Neuronal stem cell (in vitro differentiated cells): ENCODE measurements at regions not wholly inside any gene's neighbourhood (a gene's known extent, or its start where the extent isn't known, plus 50 kb on each side); places are given as distances from the start of the nearest gene placed in this dataset.
A peak's percentile ranks its signal among the peaks of the same experiment; 100 is the strongest.

Source experiments
- DNase-seq: peaks from one replicate; pipeline ENCODE4 v3.0.0-alpha.2; 2013; ENCODE audit warnings: low spot score
- H2AFZ ChIP-seq: one replicate; pipeline ENCODE4 v1.6.1; 2013; ENCODE audit warnings: mild to moderate bottlenecking, low read length, inconsistent platforms
- H2AK5ac ChIP-seq: 2 replicates; pipeline ENCODE4 v1.6.1; 2013; ENCODE audit warnings: low read depth, mild to moderate bottlenecking, inconsistent platforms, low read length, moderate library complexity, mixed read lengths
- H2BK120ac ChIP-seq: 2 replicates; pipeline ENCODE4 v1.6.1; 2013; ENCODE audit warnings: low read depth, mild to moderate bottlenecking, inconsistent platforms, low read length, moderate library complexity, mixed read lengths
- H2BK12ac ChIP-seq: one replicate; pipeline ENCODE4 v1.6.1; 2013; ENCODE audit warnings: low read length, inconsistent platforms
- H2BK15ac ChIP-seq: 2 replicates; pipeline ENCODE4 v1.6.1; 2013; ENCODE audit warnings: mild to moderate bottlenecking, low read length, inconsistent platforms, mixed read lengths
- H2BK5ac ChIP-seq: one replicate; pipeline ENCODE4 v1.6.1; 2013; ENCODE audit warnings: inconsistent platforms, mild to moderate bottlenecking, low read length, moderate library complexity
- H3K14ac ChIP-seq: one replicate; pipeline ENCODE4 v1.6.1; 2013; ENCODE audit warnings: low read length, inconsistent platforms
- H3K18ac ChIP-seq: 2 replicates; pipeline ENCODE4 v1.6.1; 2013; ENCODE audit warnings: low read length, inconsistent platforms
- H3K23ac ChIP-seq: 2 replicates; pipeline ENCODE4 v1.6.1; 2013; ENCODE audit warnings: low read depth, mild to moderate bottlenecking, mixed read lengths, low read length, inconsistent platforms; ENCODE audit not compliant: poor library complexity
- H3K27ac ChIP-seq: replicated peaks from 3 replicates; pipeline ENCODE4 v1.5.1; 2013; ENCODE audit warnings: low read length, inconsistent platforms
- H3K27me3 ChIP-seq, 3 experiments: 2 replicates each; pipeline ENCODE4 v1.6.1; 2013; ENCODE audit warnings: low read length in 3 of 3, mild to moderate bottlenecking in 2 of 3, inconsistent platforms in 1 of 3, low read depth in 1 of 3, mixed read lengths in 1 of 3, moderate library complexity in 1 of 3; ENCODE audit not compliant: control insufficient read depth in 3 of 3, insufficient read depth in 3 of 3
- H3K36me3 ChIP-seq, 2 donors: replicated peaks in 1 of 2; 2 replicates each; pipeline ENCODE4 v1.6.1; 2013; ENCODE audit warnings: low read length in 2 of 2; ENCODE audit not compliant: control insufficient read depth in 2 of 2, insufficient read depth in 2 of 2
- H3K4ac ChIP-seq: 2 replicates; pipeline ENCODE4 v1.6.1; 2013; ENCODE audit warnings: inconsistent platforms, mild to moderate bottlenecking, low read length, moderate library complexity
- H3K4me1 ChIP-seq, 2 donors: 1 replicate in 1 of 2; 2 replicates in 1 of 2; pipeline ENCODE4 v1.6.1; 2013; ENCODE audit warnings: low read length in 2 of 2, low read depth in 1 of 2; ENCODE audit not compliant: control insufficient read depth in 2 of 2, insufficient read depth in 1 of 2
- H3K4me2 ChIP-seq: one replicate; pipeline ENCODE4 v1.6.1; 2013; ENCODE audit warnings: mild to moderate bottlenecking, low read length, inconsistent platforms; ENCODE audit not compliant: insufficient read depth, poor library complexity, severe bottlenecking
- H3K4me3 ChIP-seq, 2 donors: 2 replicates each; pipeline ENCODE4 v1.5.1; 2013; ENCODE audit warnings: low read length in 2 of 2, mild to moderate bottlenecking in 2 of 2, inconsistent platforms in 1 of 2, moderate library complexity in 1 of 2
- H3K79me1 ChIP-seq: one replicate; pipeline ENCODE4 v1.6.1; 2013; ENCODE audit warnings: low read depth, mild to moderate bottlenecking, inconsistent platforms, low read length, moderate library complexity
- H3K9ac ChIP-seq: one replicate; pipeline ENCODE4 v1.6.1; 2013; ENCODE audit warnings: mild to moderate bottlenecking, low read depth, low read length, inconsistent platforms; ENCODE audit not compliant: poor library complexity
- H3K9me3 ChIP-seq, 2 donors: replicated peaks in 1 of 2; 2 replicates each; pipeline versions ENCODE3 to v1.6.1; 2013; ENCODE audit warnings: low read length in 2 of 2, mild to moderate bottlenecking in 2 of 2, inconsistent platforms in 1 of 2, low read depth in 1 of 2, mixed read lengths in 1 of 2, moderate library complexity in 1 of 2; ENCODE audit not compliant: control insufficient read depth in 2 of 2, insufficient read depth in 1 of 2
- H4K8ac ChIP-seq: one replicate; pipeline ENCODE4 v1.6.1; 2013; ENCODE audit warnings: low read depth, mild to moderate bottlenecking, inconsistent platforms, low read length, moderate library complexity
- H4K91ac ChIP-seq: one replicate; pipeline ENCODE4 v1.6.1; 2013; ENCODE audit warnings: low read length, low read depth, mild to moderate bottlenecking, inconsistent platforms; ENCODE audit not compliant: poor library complexity
- WGBS, 2 donors: extraction: QIAGEN DNeasy Blood & Tissue Kit; methylation state at CpG; one replicate each; pipeline ENCODE4 v1.1.7; 2013; ENCODE audit warnings: missing lambda C conversion rate in 2 of 2, mixed read lengths in 1 of 2; ENCODE audit not compliant: insufficient read length in 2 of 2, insufficient replicate concordance in 1 of 2; ENCODE audit errors: extremely low coverage in 2 of 2; 5-methylcytosine and 5-hydroxymethylcytosine counted together

DNA sequence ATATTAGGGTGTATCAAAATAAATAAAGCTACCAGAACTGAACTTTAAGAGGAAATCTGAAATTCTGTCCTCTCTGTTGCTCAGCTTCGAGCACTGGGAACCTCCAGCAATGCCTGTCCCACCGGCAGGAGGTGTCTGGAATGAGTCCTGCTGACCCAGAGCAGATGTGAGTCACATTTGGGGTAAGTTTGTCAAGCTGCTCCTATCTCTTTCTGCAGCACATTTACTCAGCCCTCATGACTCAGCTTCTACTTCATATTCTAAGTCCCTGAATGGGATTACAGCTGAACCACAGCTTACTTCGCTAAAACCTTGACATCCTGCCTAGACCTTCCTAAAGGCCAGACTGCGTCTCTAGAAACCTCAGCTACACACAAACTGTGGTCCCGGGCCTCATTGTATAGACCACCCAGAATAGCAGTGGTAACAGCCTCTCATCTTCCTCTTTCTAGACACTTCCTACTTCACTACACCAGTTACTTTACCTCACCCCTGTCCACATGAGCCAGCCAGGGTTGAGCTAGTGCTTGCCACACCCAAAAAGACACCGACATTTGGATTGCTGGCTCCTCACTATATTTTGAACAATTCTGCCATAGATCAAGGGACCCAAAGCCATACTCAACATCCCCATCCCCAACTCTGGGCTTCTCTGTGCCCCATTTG lies 109.6 kb upstream of the TMCO5A start:
- no peak overlapping the region for H4K8ac ChIP-seq
- peaks cover 0 to 3% of the 10 kb centered on the region in 2 donors for H3K4me1 ChIP-seq
- no peaks in the 10 kb centered on the region for H3K79me1 ChIP-seq
- H2BK12ac ChIP-seq = no peak overlapping the region
- H3K4me2 ChIP-seq = no peak overlapping the region
- H3K36me3 ChIP-seq = no peaks in the 10 kb centered on the region
- H3K27ac ChIP-seq = no peak overlapping the region
- no peaks in the 10 kb centered on the region for H3K27me3 ChIP-seq
- H2AK5ac ChIP-seq = no peak overlapping the region
- no peak overlapping the region for H3K23ac ChIP-seq
- no peak overlapping the region for H3K18ac ChIP-seq
- H4K91ac ChIP-seq = no peak overlapping the region
- no peak overlapping the region for H3K4ac ChIP-seq
- WGBS, 2 donors = no CpG with 5 or more reads among the region's 6 CpGs
- H3K14ac ChIP-seq = no peak overlapping the region
- no peaks in the 10 kb centered on the region for H3K9me3 ChIP-seq
- no peak overlapping the region for H2BK5ac ChIP-seq
- no peak overlapping the region for H3K9ac ChIP-seq
- no peak overlapping the region for H2AFZ ChIP-seq
- no peak overlapping the region for H3K4me3 ChIP-seq
- no peak overlapping the region for H2BK15ac ChIP-seq
- no peak for DNase-seq
- H2BK120ac ChIP-seq = no peak overlapping the region

DNA sequence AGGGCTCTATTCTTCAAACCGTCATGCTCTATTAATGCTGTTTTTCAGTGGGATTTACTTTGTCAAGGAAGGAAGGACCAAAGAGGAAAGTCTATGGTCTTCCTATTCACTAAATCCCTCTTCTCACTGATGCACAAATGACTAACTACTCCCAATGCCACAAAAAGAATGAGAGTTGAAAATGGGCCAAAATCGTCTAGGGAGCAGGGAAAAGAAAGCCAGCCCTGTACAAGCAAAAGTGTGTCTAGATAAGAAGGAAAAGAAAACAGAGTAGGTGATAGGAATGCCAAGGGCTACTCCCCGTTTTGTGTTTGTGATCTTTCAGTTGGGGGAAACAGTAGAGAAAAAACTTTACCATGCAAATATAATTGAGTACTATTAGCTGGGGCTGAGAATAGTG lies 97.2 kb upstream of the TMCO5A start:
- H3K36me3 ChIP-seq = no peaks in the 10 kb centered on the region
- no peak overlapping the region for H3K4ac ChIP-seq
- H2BK120ac ChIP-seq = no peak overlapping the region
- H2AFZ ChIP-seq = peak overlapping the region; percentile 10
- WGBS, 2 donors = no CpG with 5 or more reads among the region's 3 CpGs
- no peak overlapping the region for H2BK5ac ChIP-seq
- no peak overlapping the region for H3K18ac ChIP-seq
- no peak overlapping the region for H3K14ac ChIP-seq
- peaks cover 0 to 2% of the 10 kb centered on the region in 2 donors for H3K9me3 ChIP-seq
- H3K27ac ChIP-seq = no peak overlapping the region
- H3K79me1 ChIP-seq = no peaks in the 10 kb centered on the region
- no peak overlapping the region for H3K4me2 ChIP-seq
- H3K4me3 ChIP-seq = no peak overlapping the region
- no peak overlapping the region for H4K91ac ChIP-seq
- H2BK15ac ChIP-seq = no peak overlapping the region
- H3K27me3 ChIP-seq = no peaks in the 10 kb centered on the region
- H3K9ac ChIP-seq = no peak overlapping the region
- H2BK12ac ChIP-seq = no peak overlapping the region
- no peak for DNase-seq
- no peaks in the 10 kb centered on the region for H3K4me1 ChIP-seq
- H2AK5ac ChIP-seq = no peak overlapping the region
- H4K8ac ChIP-seq = no peak overlapping the region
- no peak overlapping the region for H3K23ac ChIP-seq

DNA sequence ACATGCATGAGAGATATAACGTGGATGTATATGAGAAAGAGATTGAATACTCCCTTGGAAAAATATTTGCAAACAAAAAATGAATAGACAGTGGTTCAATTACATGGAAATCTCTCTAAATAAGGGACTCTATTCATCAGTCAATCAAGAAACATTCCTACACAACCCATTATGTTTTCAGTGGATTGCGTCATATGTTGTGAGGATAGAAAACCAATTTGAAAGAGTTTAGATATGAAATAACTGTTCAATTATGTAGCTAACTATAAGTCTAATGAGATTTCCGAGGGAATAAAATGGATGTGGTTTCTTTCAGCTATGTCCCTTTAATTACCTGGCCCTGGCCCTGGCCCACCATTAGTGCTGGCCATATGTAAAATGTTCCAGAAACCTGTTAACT lies 86.7 kb upstream of the TMCO5A start:
- H3K4me1 ChIP-seq = no peaks in the 10 kb centered on the region
- no peak overlapping the region for H2BK15ac ChIP-seq
- H3K27me3 ChIP-seq = no peaks in the 10 kb centered on the region
- H3K36me3 ChIP-seq = no peaks in the 10 kb centered on the region
- no peak overlapping the region for H3K18ac ChIP-seq
- H3K9me3 ChIP-seq = no peaks in the 10 kb centered on the region
- no peaks in the 10 kb centered on the region for H3K79me1 ChIP-seq
- no peak overlapping the region for H3K4me2 ChIP-seq
- H3K4me3 ChIP-seq = no peak overlapping the region
- H2BK5ac ChIP-seq = no peak overlapping the region
- H2BK12ac ChIP-seq = no peak overlapping the region
- no peak overlapping the region for H3K23ac ChIP-seq
- no peak overlapping the region for H3K14ac ChIP-seq
- no peak overlapping the region for H2AK5ac ChIP-seq
- no peak overlapping the region for H2BK120ac ChIP-seq
- H4K91ac ChIP-seq = no peak overlapping the region
- no CpG with 5 or more reads among the region's 3 CpGs for WGBS, 2 donors
- no peak for DNase-seq
- no peak overlapping the region for H2AFZ ChIP-seq
- no peak overlapping the region for H3K27ac ChIP-seq
- no peak overlapping the region for H3K4ac ChIP-seq
- no peak overlapping the region for H4K8ac ChIP-seq
- no peak overlapping the region for H3K9ac ChIP-seq

DNA sequence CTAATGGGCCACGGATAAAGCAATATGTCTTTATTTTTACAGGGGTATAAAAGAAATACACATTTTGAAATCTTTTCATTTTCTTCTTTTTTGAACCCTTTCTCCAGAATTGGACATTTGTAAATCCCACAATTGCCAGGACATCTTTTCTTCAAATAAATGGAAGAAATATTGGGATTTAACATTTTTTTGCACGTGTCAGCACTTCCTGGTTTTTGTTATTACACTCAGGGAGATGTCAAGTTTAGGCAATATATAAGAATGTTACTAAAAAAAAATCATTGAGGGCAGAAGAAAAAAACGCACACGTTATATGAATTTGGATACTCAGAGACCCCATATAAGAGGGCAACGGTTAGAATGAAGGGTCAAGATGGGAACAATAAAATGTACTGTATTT lies 78.3 kb upstream of the TMCO5A start:
- no peak overlapping the region for H3K4me2 ChIP-seq
- H3K4me3 ChIP-seq = no peak overlapping the region
- H3K14ac ChIP-seq = no peak overlapping the region
- no peak overlapping the region for H2AFZ ChIP-seq
- no peak overlapping the region for H2AK5ac ChIP-seq
- H3K36me3 ChIP-seq = no peaks in the 10 kb centered on the region
- H3K18ac ChIP-seq = no peak overlapping the region
- no peak overlapping the region for H3K27ac ChIP-seq
- no peaks in the 10 kb centered on the region for H3K79me1 ChIP-seq
- H2BK12ac ChIP-seq = no peak overlapping the region
- no CpG with 5 or more reads among the region's 5 CpGs for WGBS, 2 donors
- no peak for DNase-seq
- no peaks in the 10 kb centered on the region for H3K27me3 ChIP-seq
- H4K91ac ChIP-seq = no peak overlapping the region
- no peaks in the 10 kb centered on the region for H3K9me3 ChIP-seq
- no peaks in the 10 kb centered on the region for H3K4me1 ChIP-seq
- no peak overlapping the region for H2BK5ac ChIP-seq
- H4K8ac ChIP-seq = no peak overlapping the region
- no peak overlapping the region for H3K23ac ChIP-seq
- no peak overlapping the region for H3K4ac ChIP-seq
- no peak overlapping the region for H3K9ac ChIP-seq
- no peak overlapping the region for H2BK15ac ChIP-seq
- H2BK120ac ChIP-seq = no peak overlapping the region
